AG04450 (cell line): ENCODE measurements at regions not wholly inside any gene's neighbourhood (a gene's known extent, or its start where the extent isn't known, plus 50 kb on each side); places are given as distances from the start of the nearest gene placed in this dataset.

Experiments
- CTCF ChIA-PET: fragments of 300-600, 350-600 bp; formaldehyde crosslinking; extraction: SDS; loops from one replicate; lab custom pipeline; 2022; ENCODE audit warnings: antibody characterized with exemption, inconsistent platforms; lab: Charles Lee
- POLR2A ChIA-PET: fragments of 350-600 bp; formaldehyde crosslinking; extraction: SDS; loops from one replicate; lab custom pipeline; 2021; ENCODE audit warnings: antibody characterized with exemption, inconsistent platforms; lab: Yijun Ruan, JAX
- DNase-seq: peaks from one replicate; pipeline ENCODE4 v3.0.0-alpha.2; 2011; ENCODE audit warnings: low read depth, low spot score
- H3K27ac ChIP-seq: one replicate; pipeline ENCODE4 v1.5.1; 2012; ENCODE audit warnings: low read depth, low read length, control low read depth
- H3K27me3 ChIP-seq: one replicate; pipeline ENCODE4 v1.6.0; 2012; ENCODE audit warnings: low read length; ENCODE audit not compliant: control insufficient read depth, insufficient read depth
- H3K4me3 ChIP-seq: 2 replicates; pipeline ENCODE4 v1.5.1; 2011; ENCODE audit warnings: mild to moderate bottlenecking, low read depth, low read length, control low read depth
- H3K9me3 ChIP-seq: 2 replicates; pipeline ENCODE4 v1.5.1; 2012; ENCODE audit warnings: low read length; ENCODE audit not compliant: control insufficient read depth, insufficient read depth
- TF ChIP-seq, protein P1 (sequence below): IDR thresholded peaks from 2 replicates; pipeline ENCODE4 v1.5.1; 2011; ENCODE audit warnings: low read depth, low read length, control low read depth, inconsistent platforms

DNA sequence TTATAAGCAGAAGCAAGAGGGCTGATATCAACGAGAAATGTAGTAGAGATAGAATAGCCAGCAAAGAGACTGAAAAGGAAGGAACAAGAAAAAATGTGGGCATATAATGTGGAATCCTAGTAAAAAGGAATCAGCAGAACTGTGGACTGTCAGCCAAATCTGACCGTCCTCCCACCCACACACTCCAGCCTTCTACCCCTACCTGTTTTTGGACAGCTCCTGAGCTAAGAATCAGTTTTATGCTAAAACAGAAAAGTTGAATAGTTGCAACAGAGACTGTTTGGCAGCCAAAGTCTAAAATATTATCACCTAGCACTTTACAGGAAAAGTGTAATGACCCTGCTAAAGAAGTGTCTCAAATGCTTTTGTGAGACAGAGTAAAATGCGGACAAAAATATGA, 533.3 kb upstream of the CXADR start:
- DNase-seq: no peak
- H3K9me3 ChIP-seq: no peaks in the 10 kb centered on the region
- POLR2A ChIA-PET: no interaction called here
- H3K27ac ChIP-seq: no peak overlapping the region
- H3K4me3 ChIP-seq: no peak overlapping the region
- CTCF ChIA-PET: interaction anchor here (0.7 kb wide), 1 partner anchor 1364 kb away, joined by 3 read pairs; no protein-coding TSS in a partner anchor
- H3K27me3 ChIP-seq: no peaks in the 10 kb centered on the region
- TF ChIP-seq, protein P1, sequence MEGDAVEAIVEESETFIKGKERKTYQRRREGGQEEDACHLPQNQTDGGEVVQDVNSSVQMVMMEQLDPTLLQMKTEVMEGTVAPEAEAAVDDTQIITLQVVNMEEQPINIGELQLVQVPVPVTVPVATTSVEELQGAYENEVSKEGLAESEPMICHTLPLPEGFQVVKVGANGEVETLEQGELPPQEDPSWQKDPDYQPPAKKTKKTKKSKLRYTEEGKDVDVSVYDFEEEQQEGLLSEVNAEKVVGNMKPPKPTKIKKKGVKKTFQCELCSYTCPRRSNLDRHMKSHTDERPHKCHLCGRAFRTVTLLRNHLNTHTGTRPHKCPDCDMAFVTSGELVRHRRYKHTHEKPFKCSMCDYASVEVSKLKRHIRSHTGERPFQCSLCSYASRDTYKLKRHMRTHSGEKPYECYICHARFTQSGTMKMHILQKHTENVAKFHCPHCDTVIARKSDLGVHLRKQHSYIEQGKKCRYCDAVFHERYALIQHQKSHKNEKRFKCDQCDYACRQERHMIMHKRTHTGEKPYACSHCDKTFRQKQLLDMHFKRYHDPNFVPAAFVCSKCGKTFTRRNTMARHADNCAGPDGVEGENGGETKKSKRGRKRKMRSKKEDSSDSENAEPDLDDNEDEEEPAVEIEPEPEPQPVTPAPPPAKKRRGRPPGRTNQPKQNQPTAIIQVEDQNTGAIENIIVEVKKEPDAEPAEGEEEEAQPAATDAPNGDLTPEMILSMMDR: no peak

GRCh38 chr21:16983420-16983819, 529.4 kb upstream of the CXADR start:
- Histone ChIP-seq H3K9me3 (no peaks in the 10 kb centered on the region), H3K4me3 (no peak overlapping the region), H3K27ac (no peak overlapping the region), H3K27me3 (no peaks in the 10 kb centered on the region)
- CTCF ChIA-PET: no interaction called here
- POLR2A ChIA-PET: no interaction called here
- TF ChIP-seq, protein P1: no peak
- DNase-seq: no peak

- no peak overlapping the region for H3K27ac ChIP-seq
- CTCF ChIA-PET: no interaction called here
- TF ChIP-seq, protein P1: no peak
- no peak for DNase-seq
- H3K4me3 ChIP-seq: no peak overlapping the region
- no peaks in the 10 kb centered on the region for H3K27me3 ChIP-seq
- POLR2A ChIA-PET: no interaction called here
- no peaks in the 10 kb centered on the region for H3K9me3 ChIP-seq
Measured at GRCh38 chr21:16992448-16992847, 520.4 kb upstream of the CXADR start.

GRCh38 chr21:16993416-16994038, 519.3 kb upstream of the CXADR start:
- no peak overlapping the region for H3K27ac ChIP-seq
- ChIA-PET POLR2A (no interaction called here), CTCF (no interaction called here)
- DNase-seq: no peak
- TF ChIP-seq, protein P1: no peak
- H3K9me3 ChIP-seq: no peaks in the 10 kb centered on the region
- no peak overlapping the region for H3K4me3 ChIP-seq
- no peaks in the 10 kb centered on the region for H3K27me3 ChIP-seq

GRCh38 chr21:17002594-17003257, 510.1 kb upstream of the CXADR start:
- no peak overlapping the region for H3K27ac ChIP-seq
- POLR2A ChIA-PET: no interaction called here

More at GRCh38 chr21:17002594-17003257, 510.1 kb upstream of the CXADR start:
- CTCF ChIA-PET: interaction anchor here (0.5 kb wide), 1 partner anchor 53 kb away, joined by 3 read pairs; no protein-coding TSS in a partner anchor
- H3K4me3 ChIP-seq: no peak overlapping the region
- no peaks in the 10 kb centered on the region for H3K9me3 ChIP-seq
- no peaks in the 10 kb centered on the region for H3K27me3 ChIP-seq
- no peak for DNase-seq
- TF ChIP-seq, protein P1: no peak
